Neural progenitor cell (in vitro differentiated cells): ENCODE measurements at regions not wholly inside any gene's neighbourhood (a gene's known extent, or its start where the extent isn't known, plus 50 kb on each side); places are given as distances from the start of the nearest gene placed in this dataset.

ENCODE experiments used
- DNase-seq: peaks from one replicate; pipeline ENCODE4 v3.0.0-alpha.2; 2016; ENCODE audit warnings: low spot score
- H2AFZ ChIP-seq: fragments of 200-600 bp; sonication (generic); replicated peaks from 2 replicates; pipeline ENCODE4 v1.6.1; 2016; ENCODE audit warnings: antibody characterized with exemption
- H3F3A ChIP-seq: fragments of 200-600 bp; sonication (generic); 2 replicates; pipeline ENCODE4 v1.6.1; 2016; ENCODE audit warnings: antibody characterized with exemption, low read depth
- H3K27ac ChIP-seq: fragments of 200-600 bp; sonication (generic); 2 replicates; pipeline ENCODE4 v1.5.1; 2016; ENCODE audit warnings: mild to moderate bottlenecking
- H3K27me3 ChIP-seq: fragments of 200-600 bp; sonication (generic); 2 replicates; pipeline ENCODE4 v1.6.1; 2016; ENCODE audit warnings: mild to moderate bottlenecking, moderate library complexity
- H3K36me3 ChIP-seq: fragments of 200-600 bp; sonication (generic); 2 replicates; pipeline ENCODE4 v1.5.1; 2016
- H3K4me1 ChIP-seq: fragments of 200-600 bp; sonication (generic); 2 replicates; pipeline ENCODE4 v1.6.1; 2016; ENCODE audit warnings: mixed run types
- H3K4me2 ChIP-seq: fragments of 200-600 bp; sonication (generic); 2 replicates; pipeline ENCODE4 v1.6.1; 2016
- H3K4me3 ChIP-seq: fragments of 200-600 bp; sonication (generic); 2 replicates; pipeline ENCODE4 v1.5.1; 2016
- H3K79me2 ChIP-seq: fragments of 200-600 bp; sonication (generic); 2 replicates; pipeline ENCODE4 v1.6.1; 2016; ENCODE audit warnings: low read depth
- H3K9ac ChIP-seq: fragments of 200-600 bp; sonication (generic); 2 replicates; pipeline ENCODE4 v1.6.1; 2016
- H3K9me3 ChIP-seq: fragments of 200-600 bp; sonication (generic); 2 replicates; pipeline ENCODE4 v1.5.1; 2016; ENCODE audit warnings: low read depth
- H4K20me1 ChIP-seq: fragments of 200-600 bp; sonication (generic); 2 replicates; pipeline ENCODE4 v1.6.1; 2016; ENCODE audit warnings: low read depth
- H3K27ac Mint-ChIP-seq: 3 replicates; pipeline ENCODE4 v1.8.0; 2021; ENCODE audit warnings: mixed read lengths
- H3K27me3 Mint-ChIP-seq: 2 replicates; pipeline ENCODE4 v1.8.0; 2022; ENCODE audit warnings: low read depth, mild to moderate bottlenecking, inconsistent platforms, moderate library complexity, mixed read lengths; ENCODE audit not compliant: insufficient read depth
- H3K36me3 Mint-ChIP-seq: 3 replicates; pipeline ENCODE4 v1.8.0; 2021; ENCODE audit warnings: mixed read lengths
- H3K4me1 Mint-ChIP-seq: 3 replicates; pipeline ENCODE4 v1.8.0; 2021; ENCODE audit warnings: mixed read lengths
- H3K4me3 Mint-ChIP-seq: 3 replicates; pipeline ENCODE4 v1.8.0; 2021; ENCODE audit warnings: mild to moderate bottlenecking, moderate library complexity, mixed read lengths
- H3K9me3 Mint-ChIP-seq: 3 replicates; pipeline ENCODE4 v1.8.0; 2020; ENCODE audit warnings: mixed read lengths
- CTCF ChIP-seq: fragments of 200-600 bp; sonication (generic); IDR thresholded peaks from 2 replicates; pipeline ENCODE4 v1.5.1; 2017; ENCODE audit warnings: antibody characterized with exemption, mild to moderate bottlenecking
- EZH2 ChIP-seq: fragments of 200-600 bp; sonication (generic); IDR thresholded peaks from 2 replicates; pipeline ENCODE4 v1.6.1; 2017; ENCODE audit warnings: antibody characterized with exemption, mild to moderate bottlenecking, moderate library complexity
- EZH2phosphoT487 ChIP-seq: fragments of 200-600 bp; sonication (generic); IDR thresholded peaks from 2 replicates; pipeline ENCODE4 v1.6.1; 2017; ENCODE audit warnings: antibody characterized with exemption

GRCh38 chr2:235396071-235396846, 97.6 kb upstream of the AGAP1 start:
- no peak overlapping the region for H3K4me3 Mint-ChIP-seq
- peaks cover 29% of the 10 kb centered on the region for H3K9me3 Mint-ChIP-seq

GRCh38 chr2:235398321-235398720, 95.5 kb upstream of the AGAP1 start:
- DNase-seq, result no peak
- H3K27ac Mint-ChIP-seq, result no peak overlapping the region
- no peaks in the 10 kb centered on the region for H3K9me3 ChIP-seq
- no peaks in the 10 kb centered on the region for H3F3A ChIP-seq
- H3K4me1 ChIP-seq, result no peaks in the 10 kb centered on the region
- no peaks in the 10 kb centered on the region for H3K79me2 ChIP-seq
- TF ChIP-seq CTCF, result no peak
- no peak for TF ChIP-seq EZH2phosphoT487
- no peak for TF ChIP-seq EZH2
- H3K4me2 ChIP-seq, result no peak overlapping the region
- H3K9me3 Mint-ChIP-seq, result peaks cover 29% of the 10 kb centered on the region
- no peaks in the 10 kb centered on the region for H3K27me3 Mint-ChIP-seq
- peaks cover 21% of the 10 kb centered on the region for H3K4me1 Mint-ChIP-seq
- H3K27ac ChIP-seq, result no peak overlapping the region
- no peak overlapping the region for H3K4me3 Mint-ChIP-seq
- H4K20me1 ChIP-seq, result no peaks in the 10 kb centered on the region
- no peaks in the 10 kb centered on the region for H3K36me3 Mint-ChIP-seq
- no peak overlapping the region for H3K9ac ChIP-seq
- H3K27me3 ChIP-seq, result no peaks in the 10 kb centered on the region
- no peak overlapping the region for H2AFZ ChIP-seq
- no peak overlapping the region for H3K4me3 ChIP-seq
- no peaks in the 10 kb centered on the region for H3K36me3 ChIP-seq

More at GRCh38 chr2:235396071-235396846, 97.6 kb upstream of the AGAP1 start:
- H3K4me3 ChIP-seq, result no peak overlapping the region
- H3K79me2 ChIP-seq, result no peaks in the 10 kb centered on the region
- no peak overlapping the region for H3K4me2 ChIP-seq
- Mint-ChIP-seq H3K27ac (no peak overlapping the region), H3K36me3 (no peaks in the 10 kb centered on the region), H3K27me3 (no peaks in the 10 kb centered on the region), H3K4me1 (peaks cover 3% of the 10 kb centered on the region)
- no peaks in the 10 kb centered on the region for H3K36me3 ChIP-seq
- H3K9ac ChIP-seq, result no peak overlapping the region
- DNase-seq, result no peak
- H2AFZ ChIP-seq, result no peak overlapping the region
- no peak overlapping the region for H3K27ac ChIP-seq
- no peaks in the 10 kb centered on the region for H3F3A ChIP-seq
- no peaks in the 10 kb centered on the region for H3K4me1 ChIP-seq
- no peak for TF ChIP-seq EZH2phosphoT487
- TF ChIP-seq CTCF, result no peak
- no peak for TF ChIP-seq EZH2
- H4K20me1 ChIP-seq, result no peaks in the 10 kb centered on the region
- H3K9me3 ChIP-seq, result no peaks in the 10 kb centered on the region
- H3K27me3 ChIP-seq, result no peaks in the 10 kb centered on the region

GRCh38 chr2:235399895-235400294, 93.9 kb upstream of the AGAP1 start:
- no peak overlapping the region for H2AFZ ChIP-seq
- H3K79me2 ChIP-seq, result no peaks in the 10 kb centered on the region
- H3K9ac ChIP-seq, result no peak overlapping the region
- no peak overlapping the region for H3K4me2 ChIP-seq
- Mint-ChIP-seq H3K36me3 (no peaks in the 10 kb centered on the region), H3K27ac (no peak overlapping the region), H3K9me3 (peaks cover 27% of the 10 kb centered on the region), H3K27me3 (no peaks in the 10 kb centered on the region), H3K4me3 (no peak overlapping the region), H3K4me1 (peaks cover 18% of the 10 kb centered on the region)
- no peak overlapping the region for H3K4me3 ChIP-seq
- no peaks in the 10 kb centered on the region for H3F3A ChIP-seq
- H3K36me3 ChIP-seq, result no peaks in the 10 kb centered on the region
- H3K27me3 ChIP-seq, result no peaks in the 10 kb centered on the region
- no peak for DNase-seq
- no peak for TF ChIP-seq EZH2
- TF ChIP-seq CTCF, result no peak
- TF ChIP-seq EZH2phosphoT487, result no peak
- no peaks in the 10 kb centered on the region for H3K9me3 ChIP-seq
- no peaks in the 10 kb centered on the region for H4K20me1 ChIP-seq
- no peaks in the 10 kb centered on the region for H3K4me1 ChIP-seq
- H3K27ac ChIP-seq, result no peak overlapping the region
